Panc1 (cell line): ENCODE measurements at regions not wholly inside any gene's neighbourhood (a gene's known extent, or its start where the extent isn't known, plus 50 kb on each side); places are given as distances from the start of the nearest gene placed in this dataset.

Experiments used
- ATAC-seq: fragments of 200-7000 bp; cut with Tn5 transposase; 2 replicates; pipeline ENCODE4 v1.9.1; 2020; ENCODE audit warnings: mild to moderate bottlenecking, moderate library complexity
- BruUV-seq: library from RNA; stranded (reverse); fragments of 400-500 nt; replicated peaks from 2 replicates; lab custom pipeline; 2021; lab: Mats Ljungman, UMichigan
- CTCF ChIA-PET: fragments of 300-600 bp; sonication (Branson Sonifier 250); formaldehyde crosslinking; loops from one replicate; lab custom pipeline; 2022; ENCODE audit warnings: antibody characterized with exemption; lab: Charles Lee
- POLR2A ChIA-PET: fragments of 300-600 bp; sonication (Branson Sonifier 250); formaldehyde crosslinking; loops from one replicate; lab custom pipeline; 2022; ENCODE audit warnings: antibody characterized with exemption; lab: Charles Lee
- DNase-seq: peaks from one replicate; pipeline ENCODE4 v3.0.0-alpha.2; 2010; ENCODE audit warnings: low read depth, low spot score
- H3K27ac ChIP-seq: 2 replicates; pipeline ENCODE4 v1.5.1; 2011; ENCODE audit warnings: mild to moderate bottlenecking, low read length, inconsistent platforms
- H3K27me3 ChIP-seq: fragments of 200-500 bp; sonication (Bioruptor generic); 2 replicates; pipeline ENCODE4 v1.6.0; 2014; ENCODE audit warnings: low read length, inconsistent platforms; ENCODE audit not compliant: control insufficient read depth, insufficient read depth
- H3K36me3 ChIP-seq: fragments of 200-500 bp; sonication (Bioruptor generic); 2 replicates; pipeline ENCODE4 v1.5.1; 2014; ENCODE audit warnings: inconsistent platforms, mild to moderate bottlenecking, low read length, moderate library complexity; ENCODE audit not compliant: control insufficient read depth, insufficient read depth
- H3K4me1 ChIP-seq: 2 replicates; pipeline ENCODE4 v1.5.1; 2011; ENCODE audit warnings: inconsistent platforms, mild to moderate bottlenecking, low read length, moderate library complexity; ENCODE audit not compliant: control insufficient read depth, insufficient read depth
- H3K4me3 ChIP-seq, 2 experiments: 2 replicates each; pipeline ENCODE4 v1.5.1; 2011 to 2012; ENCODE audit warnings: low read depth in 2 of 2, low read length in 2 of 2, mild to moderate bottlenecking in 2 of 2, inconsistent platforms in 1 of 2, moderate library complexity in 1 of 2
- H3K9me3 ChIP-seq: fragments of 200-500 bp; sonication (Bioruptor generic); 2 replicates; pipeline ENCODE4 v1.5.1; 2014; ENCODE audit warnings: low read depth, mild to moderate bottlenecking, inconsistent platforms, low read length, moderate library complexity; ENCODE audit not compliant: control insufficient read depth, insufficient read depth
- POLR2AphosphoS5 ChIP-seq: IDR thresholded peaks from 2 replicates; pipeline ENCODE4 v1.6.1; 2012; ENCODE audit warnings: mild to moderate bottlenecking, low read depth, low read length, moderate library complexity
- SIN3A ChIP-seq: IDR thresholded peaks from 2 replicates; pipeline ENCODE4 v1.6.1; 2012; ENCODE audit warnings: low read depth, mild to moderate bottlenecking, low read length, moderate library complexity, borderline replicate concordance; ENCODE audit not compliant: insufficient read depth
- TCF7L2 ChIP-seq: IDR thresholded peaks from 2 replicates; pipeline ENCODE4 v1.6.1; 2011; ENCODE audit warnings: mild to moderate bottlenecking, low read depth, low read length, inconsistent platforms
- in situ Hi-C: cut with HindIII; loops from 2 replicates; pipeline ENCODE4 v1.10.0; 2016; ENCODE audit warnings: low sequenced_read_pairs, low pct_unique_long_range_greater_than_20kb
- intact Hi-C: fragments of 100-400 bp; cut with micrococcal nuclease; formaldehyde crosslinking; loops from one replicate; pipeline ENCODE4 v1.10.0; 2022; ENCODE audit not compliant: unreplicated experiment
- TF ChIP-seq, protein P1 (sequence below): fragments of 450-650 bp; IDR thresholded peaks from 2 replicates; pipeline ENCODE4 v1.5.1; 2017; ENCODE audit warnings: mild to moderate bottlenecking
- TF ChIP-seq, protein P2 (sequence below), 2 experiments: IDR thresholded peaks; 2 replicates each; pipeline ENCODE4 v1.6.1; 2011 to 2012; ENCODE audit warnings: low read depth in 2 of 2, control low read depth in 1 of 2, low read length in 1 of 2, mild to moderate bottlenecking in 1 of 2, moderate library complexity in 1 of 2; ENCODE audit not compliant: insufficient read depth in 1 of 2

DNA sequence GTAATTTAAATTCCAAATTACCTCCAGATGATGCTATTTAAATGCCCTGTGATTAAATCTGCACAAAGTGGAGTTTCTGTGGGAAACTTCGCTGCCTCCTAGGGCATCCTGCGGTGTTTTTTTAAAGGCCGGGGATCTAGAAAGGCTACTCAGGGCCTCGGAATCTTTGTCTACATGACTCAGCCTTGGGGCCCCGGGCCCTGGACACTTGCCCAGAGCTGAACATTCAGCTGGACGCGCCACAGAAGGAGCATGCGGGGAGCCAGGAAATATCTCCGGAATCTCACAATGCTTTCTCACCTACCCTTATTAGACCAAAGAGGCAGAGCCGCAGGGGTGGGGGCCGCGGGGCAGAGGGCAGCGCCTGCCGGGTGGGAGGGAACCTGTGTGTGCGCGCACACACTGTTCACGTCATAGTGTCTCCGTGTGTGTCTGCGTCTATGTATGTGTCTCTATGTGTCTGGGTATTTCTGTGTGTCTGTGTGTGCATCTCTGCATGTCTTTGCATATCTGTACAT is 145.5 kb upstream of the TPM1 start (continued):
- TF ChIP-seq TCF7L2: peak; percentile 97

DNA sequence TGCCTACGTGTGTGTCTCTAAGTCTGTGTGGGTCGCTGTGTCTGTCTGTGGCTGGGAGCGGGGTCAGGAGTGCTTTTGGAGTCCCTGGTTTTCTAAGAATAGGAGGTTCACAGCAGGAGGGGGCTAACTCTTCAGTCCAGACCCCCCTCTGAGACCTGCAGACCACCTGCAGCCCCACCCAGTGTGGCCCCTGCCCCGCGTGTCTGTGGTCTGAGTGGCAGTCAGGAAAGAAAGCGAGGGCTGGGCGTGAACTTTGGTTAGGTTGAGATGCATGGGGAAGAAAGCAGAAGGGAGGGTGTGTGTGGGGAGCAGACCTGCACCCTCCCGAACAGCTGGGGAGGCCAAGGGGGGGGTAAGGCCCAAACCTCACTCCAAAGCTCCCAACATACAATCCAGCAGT is 144.9 kb upstream of the TPM1 start:
- H3K9me3 ChIP-seq: no peaks in the 10 kb centered on the region
- ChIA-PET POLR2A (no interaction called here), CTCF (interaction anchor here (0.6 kb wide), 1 partner anchor 120 kb away, joined by 3 read pairs; no protein-coding TSS in a partner anchor)
- no peak for TF ChIP-seq SIN3A
- no peak for TF ChIP-seq POLR2AphosphoS5
- TF ChIP-seq, protein P1, sequence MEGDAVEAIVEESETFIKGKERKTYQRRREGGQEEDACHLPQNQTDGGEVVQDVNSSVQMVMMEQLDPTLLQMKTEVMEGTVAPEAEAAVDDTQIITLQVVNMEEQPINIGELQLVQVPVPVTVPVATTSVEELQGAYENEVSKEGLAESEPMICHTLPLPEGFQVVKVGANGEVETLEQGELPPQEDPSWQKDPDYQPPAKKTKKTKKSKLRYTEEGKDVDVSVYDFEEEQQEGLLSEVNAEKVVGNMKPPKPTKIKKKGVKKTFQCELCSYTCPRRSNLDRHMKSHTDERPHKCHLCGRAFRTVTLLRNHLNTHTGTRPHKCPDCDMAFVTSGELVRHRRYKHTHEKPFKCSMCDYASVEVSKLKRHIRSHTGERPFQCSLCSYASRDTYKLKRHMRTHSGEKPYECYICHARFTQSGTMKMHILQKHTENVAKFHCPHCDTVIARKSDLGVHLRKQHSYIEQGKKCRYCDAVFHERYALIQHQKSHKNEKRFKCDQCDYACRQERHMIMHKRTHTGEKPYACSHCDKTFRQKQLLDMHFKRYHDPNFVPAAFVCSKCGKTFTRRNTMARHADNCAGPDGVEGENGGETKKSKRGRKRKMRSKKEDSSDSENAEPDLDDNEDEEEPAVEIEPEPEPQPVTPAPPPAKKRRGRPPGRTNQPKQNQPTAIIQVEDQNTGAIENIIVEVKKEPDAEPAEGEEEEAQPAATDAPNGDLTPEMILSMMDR: no peak
- TF ChIP-seq, protein P2, sequence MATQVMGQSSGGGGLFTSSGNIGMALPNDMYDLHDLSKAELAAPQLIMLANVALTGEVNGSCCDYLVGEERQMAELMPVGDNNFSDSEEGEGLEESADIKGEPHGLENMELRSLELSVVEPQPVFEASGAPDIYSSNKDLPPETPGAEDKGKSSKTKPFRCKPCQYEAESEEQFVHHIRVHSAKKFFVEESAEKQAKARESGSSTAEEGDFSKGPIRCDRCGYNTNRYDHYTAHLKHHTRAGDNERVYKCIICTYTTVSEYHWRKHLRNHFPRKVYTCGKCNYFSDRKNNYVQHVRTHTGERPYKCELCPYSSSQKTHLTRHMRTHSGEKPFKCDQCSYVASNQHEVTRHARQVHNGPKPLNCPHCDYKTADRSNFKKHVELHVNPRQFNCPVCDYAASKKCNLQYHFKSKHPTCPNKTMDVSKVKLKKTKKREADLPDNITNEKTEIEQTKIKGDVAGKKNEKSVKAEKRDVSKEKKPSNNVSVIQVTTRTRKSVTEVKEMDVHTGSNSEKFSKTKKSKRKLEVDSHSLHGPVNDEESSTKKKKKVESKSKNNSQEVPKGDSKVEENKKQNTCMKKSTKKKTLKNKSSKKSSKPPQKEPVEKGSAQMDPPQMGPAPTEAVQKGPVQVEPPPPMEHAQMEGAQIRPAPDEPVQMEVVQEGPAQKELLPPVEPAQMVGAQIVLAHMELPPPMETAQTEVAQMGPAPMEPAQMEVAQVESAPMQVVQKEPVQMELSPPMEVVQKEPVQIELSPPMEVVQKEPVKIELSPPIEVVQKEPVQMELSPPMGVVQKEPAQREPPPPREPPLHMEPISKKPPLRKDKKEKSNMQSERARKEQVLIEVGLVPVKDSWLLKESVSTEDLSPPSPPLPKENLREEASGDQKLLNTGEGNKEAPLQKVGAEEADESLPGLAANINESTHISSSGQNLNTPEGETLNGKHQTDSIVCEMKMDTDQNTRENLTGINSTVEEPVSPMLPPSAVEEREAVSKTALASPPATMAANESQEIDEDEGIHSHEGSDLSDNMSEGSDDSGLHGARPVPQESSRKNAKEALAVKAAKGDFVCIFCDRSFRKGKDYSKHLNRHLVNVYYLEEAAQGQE (IDR thresholded peaks at IDR 0.05; ENCODE audit: insufficient read depth in 1 of 2, low read depth in 2 of 2, low read length in 1 of 2): no peak
- TF ChIP-seq TCF7L2: no peak
- intact Hi-C loops (loop anchor here (5.0 kb wide), 1 partner anchor 150 kb away; no protein-coding TSS in a partner anchor), in situ Hi-C loops (no loop called here)
- H3K4me3 ChIP-seq: no peak overlapping the region; a peak in 1 of 4 replicates
- no TSS peak for BruUV-seq
- H3K27ac ChIP-seq: peak overlapping the region; percentile 97
- H3K27me3 ChIP-seq: no peaks in the 10 kb centered on the region
- no peak for ATAC-seq
- peaks cover 55% of the 10 kb centered on the region for H3K4me1 ChIP-seq
- no peak for DNase-seq
- H3K36me3 ChIP-seq: no peaks in the 10 kb centered on the region

DNA sequence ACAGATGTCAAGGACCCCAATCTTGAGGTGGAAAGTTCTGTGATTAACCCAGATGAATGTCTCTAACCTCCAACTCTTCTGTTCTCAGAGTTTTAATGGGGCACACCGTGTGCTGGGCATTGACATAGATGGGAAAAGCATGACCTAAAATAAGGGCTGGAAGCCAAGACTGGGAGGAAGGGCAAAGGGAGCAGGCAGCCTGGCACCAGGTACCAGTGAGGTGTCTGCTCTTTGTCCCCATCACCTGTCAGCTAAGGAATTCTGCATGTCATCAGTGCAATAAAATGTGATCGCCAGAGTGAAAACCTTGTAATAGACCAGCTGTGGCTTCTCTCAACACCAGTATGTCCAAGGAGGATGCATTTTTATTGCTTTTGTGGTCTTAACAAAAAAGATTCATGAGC is 143.5 kb upstream of the TPM1 start:
- Histone ChIP-seq H3K4me1 (peaks cover 55% of the 10 kb centered on the region), H3K4me3 (no peak overlapping the region), H3K27ac (peak overlapping the region; percentile 97), H3K9me3 (no peaks in the 10 kb centered on the region), H3K36me3 (no peaks in the 10 kb centered on the region), H3K27me3 (no peaks in the 10 kb centered on the region)
- POLR2A ChIA-PET: no interaction called here
- CTCF ChIA-PET: no interaction called here
- in situ Hi-C loops: no loop called here
- TF ChIP-seq, protein P1: no peak
- TF ChIP-seq TCF7L2: no peak
- no peak for TF ChIP-seq SIN3A
- TF ChIP-seq, protein P2 (IDR thresholded peaks at IDR 0.05; ENCODE audit: insufficient read depth in 1 of 2, low read depth in 2 of 2, low read length in 1 of 2): no peak
- TF ChIP-seq POLR2AphosphoS5: no peak
- BruUV-seq: no TSS peak
- DNase-seq (no peak), ATAC-seq (no peak)
- intact Hi-C loops: loop anchor here (5.0 kb wide), 1 partner anchor 148 kb away; no protein-coding TSS in a partner anchor
